ENCODE measurements at regions not wholly inside any gene's neighbourhood (a gene's known extent, or its start where the extent isn't known, plus 50 kb on each side); places are given as distances from the start of the nearest gene placed in this dataset.

- TF ChIP-seq CTCF (IDR thresholded peaks at IDR 0.05) (no peak), EP300 (IDR thresholded peaks at IDR 0.05) (no peak), POLR2AphosphoS5 (IDR thresholded peaks at IDR 0.05) (no peak)
Measured at GRCh38 chr4:13694256-13694655, 66.7 kb upstream of the BOD1L1 start.
